ENCODE measurements at regions not wholly inside any gene's neighbourhood (a gene's known extent, or its start where the extent isn't known, plus 50 kb on each side); places are given as distances from the start of the nearest gene placed in this dataset.

DNA sequence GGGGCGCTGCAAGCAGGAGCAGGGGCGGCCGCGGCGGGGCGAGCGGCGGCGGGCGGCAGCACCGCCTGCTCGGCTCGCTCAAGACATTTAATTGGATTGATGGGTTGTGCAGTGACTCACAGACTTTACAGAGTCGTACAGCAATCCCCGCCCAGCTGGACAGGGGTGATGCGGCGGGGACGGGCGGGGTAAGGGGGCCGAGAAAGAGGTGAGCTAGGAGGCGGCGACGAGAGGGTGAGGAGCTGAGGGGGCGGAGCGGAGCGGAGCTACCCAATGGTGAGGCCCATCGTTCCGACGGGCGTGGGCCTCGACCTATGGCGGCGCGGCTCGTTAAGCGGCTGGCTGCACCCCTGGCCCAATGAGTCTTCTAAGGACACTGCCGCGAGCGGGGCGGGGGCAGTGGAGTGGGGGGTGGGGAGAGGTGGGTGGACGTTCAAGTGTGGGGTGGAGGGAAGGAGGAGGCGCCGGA lies 97.1 kb upstream of the SERTAD2 start (continued):
- TF ChIP-seq, protein P1, sequence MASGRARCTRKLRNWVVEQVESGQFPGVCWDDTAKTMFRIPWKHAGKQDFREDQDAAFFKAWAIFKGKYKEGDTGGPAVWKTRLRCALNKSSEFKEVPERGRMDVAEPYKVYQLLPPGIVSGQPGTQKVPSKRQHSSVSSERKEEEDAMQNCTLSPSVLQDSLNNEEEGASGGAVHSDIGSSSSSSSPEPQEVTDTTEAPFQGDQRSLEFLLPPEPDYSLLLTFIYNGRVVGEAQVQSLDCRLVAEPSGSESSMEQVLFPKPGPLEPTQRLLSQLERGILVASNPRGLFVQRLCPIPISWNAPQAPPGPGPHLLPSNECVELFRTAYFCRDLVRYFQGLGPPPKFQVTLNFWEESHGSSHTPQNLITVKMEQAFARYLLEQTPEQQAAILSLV (CRISPR knock-in tag; IDR thresholded peaks at IDR 0.05; ENCODE audit: borderline replicate concordance), result peak; percentile 46; the same call in 1 of the 2 replicates
- 0 out of 2 replicates have a peak, but pooled peaks have one; percentile 39 for TF ChIP-seq GATA4 (IDR thresholded peaks at IDR 0.05; ENCODE audit: borderline replicate concordance, low read depth)
- TF ChIP-seq TEAD2 (CRISPR knock-in tag; IDR thresholded peaks at IDR 0.05), result no peak
- peak; percentile 29; the same call in 1 of the 2 replicates for TF ChIP-seq MAFF (IDR thresholded peaks at IDR 0.05; ENCODE audit: low read depth, low read length)
- TF ChIP-seq, protein P2, sequence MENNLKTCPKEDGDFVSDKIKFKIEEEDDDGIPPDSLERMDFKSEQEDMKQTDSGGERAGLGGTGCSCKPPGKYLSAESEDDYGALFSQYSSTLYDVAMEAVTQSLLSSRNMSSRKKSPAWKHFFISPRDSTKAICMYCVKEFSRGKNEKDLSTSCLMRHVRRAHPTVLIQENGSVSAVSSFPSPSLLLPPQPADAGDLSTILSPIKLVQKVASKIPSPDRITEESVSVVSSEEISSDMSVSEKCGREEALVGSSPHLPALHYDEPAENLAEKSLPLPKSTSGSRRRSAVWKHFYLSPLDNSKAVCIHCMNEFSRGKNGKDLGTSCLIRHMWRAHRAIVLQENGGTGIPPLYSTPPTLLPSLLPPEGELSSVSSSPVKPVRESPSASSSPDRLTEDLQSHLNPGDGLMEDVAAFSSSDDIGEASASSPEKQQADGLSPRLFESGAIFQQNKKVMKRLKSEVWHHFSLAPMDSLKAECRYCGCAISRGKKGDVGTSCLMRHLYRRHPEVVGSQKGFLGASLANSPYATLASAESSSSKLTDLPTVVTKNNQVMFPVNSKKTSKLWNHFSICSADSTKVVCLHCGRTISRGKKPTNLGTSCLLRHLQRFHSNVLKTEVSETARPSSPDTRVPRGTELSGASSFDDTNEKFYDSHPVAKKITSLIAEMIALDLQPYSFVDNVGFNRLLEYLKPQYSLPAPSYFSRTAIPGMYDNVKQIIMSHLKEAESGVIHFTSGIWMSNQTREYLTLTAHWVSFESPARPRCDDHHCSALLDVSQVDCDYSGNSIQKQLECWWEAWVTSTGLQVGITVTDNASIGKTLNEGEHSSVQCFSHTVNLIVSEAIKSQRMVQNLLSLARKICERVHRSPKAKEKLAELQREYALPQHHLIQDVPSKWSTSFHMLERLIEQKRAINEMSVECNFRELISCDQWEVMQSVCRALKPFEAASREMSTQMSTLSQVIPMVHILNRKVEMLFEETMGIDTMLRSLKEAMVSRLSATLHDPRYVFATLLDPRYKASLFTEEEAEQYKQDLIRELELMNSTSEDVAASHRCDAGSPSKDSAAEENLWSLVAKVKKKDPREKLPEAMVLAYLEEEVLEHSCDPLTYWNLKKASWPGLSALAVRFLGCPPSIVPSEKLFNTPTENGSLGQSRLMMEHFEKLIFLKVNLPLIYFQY (CRISPR knock-in tag; IDR thresholded peaks at IDR 0.05; ENCODE audit: borderline replicate concordance), result no peak
- TF ChIP-seq SUZ12 (IDR thresholded peaks at IDR 0.05; ENCODE audit: low read depth, low read length), result no peak
- TF ChIP-seq MATR3 (CRISPR knock-in tag; IDR thresholded peaks at IDR 0.05), result no peak
- TF ChIP-seq ZNF274 (CRISPR knock-in tag; IDR thresholded peaks at IDR 0.05), result no peak
- no peak for TF ChIP-seq HCFC1 (IDR thresholded peaks at IDR 0.05; ENCODE audit: low read depth, low read length)
- no peak for TF ChIP-seq ZSCAN31 (CRISPR knock-in tag; IDR thresholded peaks at IDR 0.05; ENCODE audit: low read depth)
- TF ChIP-seq, protein P3, sequence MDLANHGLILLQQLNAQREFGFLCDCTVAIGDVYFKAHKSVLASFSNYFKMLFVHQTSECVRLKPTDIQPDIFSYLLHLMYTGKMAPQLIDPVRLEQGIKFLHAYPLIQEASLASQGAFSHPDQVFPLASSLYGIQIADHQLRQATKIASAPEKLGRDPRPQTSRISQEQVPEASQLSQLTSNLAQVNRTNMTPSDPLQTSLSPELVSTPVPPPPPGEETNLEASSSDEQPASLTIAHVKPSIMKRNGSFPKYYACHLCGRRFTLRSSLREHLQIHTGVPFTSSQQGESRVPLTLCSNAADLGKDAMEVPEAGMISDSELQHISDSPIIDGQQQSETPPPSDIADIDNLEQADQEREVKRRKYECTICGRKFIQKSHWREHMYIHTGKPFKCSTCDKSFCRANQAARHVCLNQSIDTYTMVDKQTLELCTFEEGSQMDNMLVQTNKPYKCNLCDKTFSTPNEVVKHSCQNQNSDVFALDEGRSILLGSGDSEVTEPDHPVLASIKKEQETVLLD (CRISPR knock-in tag; IDR thresholded peaks at IDR 0.05; ENCODE audit: low read depth), result no peak
- TF ChIP-seq DRAP1 (CRISPR knock-in tag; IDR thresholded peaks at IDR 0.05), result peak; percentile 91
- 0 out of 2 replicates have a peak, but pooled peaks have one; percentile 80 for TF ChIP-seq ARHGAP35 (CRISPR knock-in tag; IDR thresholded peaks at IDR 0.05; ENCODE audit: borderline replicate concordance)
- 0 out of 2 replicates have a peak, but pooled peaks have one; percentile 48 for TF ChIP-seq CBFB (CRISPR knock-in tag; IDR thresholded peaks at IDR 0.05)
- TF ChIP-seq ZNF280B (CRISPR knock-in tag; IDR thresholded peaks at IDR 0.05; ENCODE audit: borderline replicate concordance), result no peak
- TF ChIP-seq ATF7 (IDR thresholded peaks at IDR 0.05), result no peak
- no peak for TF ChIP-seq ATF7 (CRISPR knock-in tag; IDR thresholded peaks at IDR 0.05)
- no peak for TF ChIP-seq ZNF83 (CRISPR knock-in tag; IDR thresholded peaks at IDR 0.05; ENCODE audit: borderline replicate concordance)
- TF ChIP-seq GTF3A (CRISPR knock-in tag; conservative IDR thresholded peaks at IDR 0.05), result no peak
- no peak for TF ChIP-seq RBAK (CRISPR knock-in tag; IDR thresholded peaks at IDR 0.05)
- no peak for TF ChIP-seq ZNF775 (CRISPR knock-in tag; IDR thresholded peaks at IDR 0.05; ENCODE audit: borderline replicate concordance)
- no peak for TF ChIP-seq ARNTL (CRISPR knock-in tag; IDR thresholded peaks at IDR 0.05)
- TF ChIP-seq SYNCRIP (IDR thresholded peaks at IDR 0.05; ENCODE audit: insufficient read depth, low read depth, low read length), result no peak
- TF ChIP-seq ATF7-NPFF (CRISPR knock-in tag; IDR thresholded peaks at IDR 0.05; ENCODE audit: low read depth), result peak; percentile 72; the same call in 1 of the 2 replicates

Measured in HepG2 (cell line).